Endothelial cell of umbilical vein (primary cell): ENCODE measurements at regions not wholly inside any gene's neighbourhood (a gene's known extent, or its start where the extent isn't known, plus 50 kb on each side); places are given as distances from the start of the nearest gene placed in this dataset.

Experiments
- BruUV-seq: library from RNA; stranded (reverse); fragments of 400-500 nt; replicated peaks from 2 replicates; lab custom pipeline; 2021; lab: Mats Ljungman, UMichigan
- CTCF ChIA-PET: fragments of 300-600, 350-600 bp; sonication (Branson Sonifier 250); formaldehyde crosslinking; loops from one replicate; lab custom pipeline; 2021; ENCODE audit warnings: antibody characterized with exemption, inconsistent platforms; lab: Charles Lee
- POLR2A ChIA-PET: fragments of 300-600, 350-600 bp; sonication (Branson Sonifier 250); formaldehyde crosslinking; loops from one replicate; lab custom pipeline; 2021; ENCODE audit warnings: antibody characterized with exemption, inconsistent platforms; lab: Charles Lee
- DNase-seq: peaks from one replicate; pipeline ENCODE4 v3.0.0-alpha.2; 2011; ENCODE audit warnings: low read depth, low spot score
- FAIRE-seq: peaks from 2 replicates; lab custom pipeline; 2011; peaks lifted over from hg19 to GRCh38; lab: Jason Lieb, UNC
- H2AFZ ChIP-seq: 2 replicates; pipeline ENCODE4 v1.6.0; 2012; ENCODE audit warnings: low read depth, low read length, control low read depth, inconsistent platforms
- H3K27ac ChIP-seq: 2 replicates; pipeline ENCODE4 v1.5.1; 2011; ENCODE audit warnings: low read depth, mild to moderate bottlenecking, control low read depth, low read length, moderate library complexity; ENCODE audit not compliant: insufficient read depth
- H3K27me3 ChIP-seq, 2 experiments: 2 replicates each; pipeline versions ENCODE4 v1.6.0 to v1.6.1; 2011; ENCODE audit warnings: low read length in 2 of 2, mixed read lengths in 1 of 2; ENCODE audit not compliant: control insufficient read depth in 2 of 2, insufficient read depth in 2 of 2
- H3K36me3 ChIP-seq, 2 experiments: 2 replicates in 1 of 2; 3 replicates in 1 of 2; pipeline ENCODE4 v1.5.1; 2011; ENCODE audit warnings: low read length in 2 of 2, mild to moderate bottlenecking in 1 of 2, moderate library complexity in 1 of 2; ENCODE audit not compliant: control insufficient read depth in 2 of 2, insufficient read depth in 2 of 2; ENCODE audit errors: extremely low read depth in 1 of 2
- H3K4me1 ChIP-seq: 3 replicates; pipeline ENCODE4 v1.5.1; 2011; ENCODE audit warnings: mild to moderate bottlenecking, low read length; ENCODE audit not compliant: control insufficient read depth, insufficient read depth; ENCODE audit errors: extremely low read depth
- H3K4me2 ChIP-seq: 2 replicates; pipeline ENCODE4 v1.6.1; 2011; ENCODE audit warnings: low read length, control low read depth, mixed read lengths; ENCODE audit not compliant: insufficient read depth
- H3K4me3 ChIP-seq, 3 experiments: fragments of 200-600 bp in 1 of 3; sonication (generic), shearing (Covaris generic) in 1 of 3; replicated peaks in 1 of 3; 2 replicates each; pipeline ENCODE4 v1.5.1; 2011 to 2016; ENCODE audit warnings: control low read depth in 3 of 3, low read length in 3 of 3, mild to moderate bottlenecking in 2 of 3, inconsistent platforms in 1 of 3, low read depth in 1 of 3, moderate library complexity in 1 of 3; ENCODE audit not compliant: insufficient read depth in 1 of 3
- H3K79me2 ChIP-seq: 2 replicates; pipeline ENCODE4 v1.6.0; 2012; ENCODE audit warnings: low read length, inconsistent platforms; ENCODE audit not compliant: control insufficient read depth, insufficient read depth
- H3K9ac ChIP-seq: replicated peaks from 2 replicates; pipeline ENCODE3; 2011; ENCODE audit warnings: low read length, control low read depth; ENCODE audit not compliant: insufficient read depth; ENCODE audit errors: extremely low read depth
- H3K9me1 ChIP-seq: replicated peaks from 3 replicates; pipeline ENCODE4 v1.6.0; 2011; ENCODE audit warnings: mild to moderate bottlenecking, low read length; ENCODE audit not compliant: control insufficient read depth, insufficient read depth; ENCODE audit errors: extremely low read depth
- H3K9me3 ChIP-seq: replicated peaks from 2 replicates; pipeline ENCODE4 v1.5.1; 2012; ENCODE audit warnings: low read length, inconsistent platforms; ENCODE audit not compliant: control insufficient read depth, insufficient read depth
- H4K20me1 ChIP-seq: replicated peaks from 2 replicates; pipeline ENCODE3; 2011; ENCODE audit warnings: mild to moderate bottlenecking, low read length; ENCODE audit not compliant: control insufficient read depth, insufficient read depth; ENCODE audit errors: extremely low read depth
- EZH2 ChIP-seq: IDR thresholded peaks from 2 replicates; pipeline ENCODE4 v1.6.1; 2012; ENCODE audit warnings: borderline replicate concordance, low read depth, mild to moderate bottlenecking, moderate library complexity, low read length, inconsistent platforms; ENCODE audit not compliant: severe bottlenecking
- FOS ChIP-seq: IDR thresholded peaks from 2 replicates; pipeline ENCODE4 v1.6.1; 2011; ENCODE audit warnings: mild to moderate bottlenecking, low read length, moderate library complexity, borderline replicate concordance; ENCODE audit not compliant: insufficient read depth
- GATA2 ChIP-seq: IDR thresholded peaks from 2 replicates; pipeline ENCODE4 v1.7.0; 2011; ENCODE audit warnings: low read depth, mild to moderate bottlenecking, moderate library complexity, mixed read lengths, low read length; ENCODE audit not compliant: insufficient read length, insufficient read depth
- JUN ChIP-seq: IDR thresholded peaks from 2 replicates; pipeline ENCODE4 v1.6.1; 2011; ENCODE audit warnings: borderline replicate concordance, low read depth; ENCODE audit not compliant: insufficient read length, insufficient read depth
- MYC ChIP-seq: IDR thresholded peaks from one replicate; pipeline ENCODE4 v1.6.1; 2011; ENCODE audit warnings: mild to moderate bottlenecking, low read depth, low read length
- POLR2AphosphoS5 ChIP-seq: IDR thresholded peaks from 2 replicates; pipeline ENCODE4 v1.6.1; 2012; ENCODE audit warnings: low read depth, mild to moderate bottlenecking, control low read depth, low read length, moderate library complexity; ENCODE audit not compliant: insufficient read depth
- dilution Hi-C: fragments of 300-500 bp; cut with MboI; formaldehyde crosslinking; loops from one replicate; pipeline ENCODE4 v1.15.0; 2019; ENCODE audit warnings: low sequenced_read_pairs; ENCODE audit not compliant: extremely low pct_ligation_motif_present
- intact Hi-C: fragments of 100-400 bp; cut with micrococcal nuclease; formaldehyde crosslinking; loops from one replicate; pipeline ENCODE4 v1.10.0; 2022
- TF ChIP-seq, protein P1 (sequence below): IDR thresholded peaks from 2 replicates; pipeline ENCODE4 v1.6.1; 2011; ENCODE audit not compliant: insufficient read depth, insufficient read length

DNA sequence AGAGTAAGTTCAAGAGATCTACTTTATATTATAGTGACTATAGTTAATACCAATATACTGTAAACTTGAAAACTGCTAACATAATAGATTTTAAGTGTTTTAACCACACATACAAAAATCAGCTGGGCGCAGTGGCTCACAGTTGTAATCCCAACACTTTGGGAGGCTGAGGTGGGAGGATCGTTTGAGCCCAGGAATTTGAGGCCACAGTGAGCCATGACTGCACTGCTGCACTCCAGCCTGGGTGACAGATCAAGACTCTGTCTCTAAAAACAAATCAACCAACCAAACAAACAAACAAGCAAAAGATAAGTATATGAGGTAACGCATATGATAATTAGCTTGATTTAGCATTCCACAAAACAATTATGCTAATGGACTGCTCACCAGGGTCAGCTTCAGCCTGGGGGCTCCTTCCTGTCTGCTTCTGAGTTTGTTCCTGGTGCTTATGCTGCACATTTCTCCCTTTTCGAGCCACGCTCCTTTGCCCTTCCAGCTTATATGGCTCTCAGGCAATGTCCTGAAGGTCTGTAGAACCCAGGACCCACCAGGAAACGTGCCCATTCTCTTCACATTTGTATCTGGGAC, 357.6 kb downstream of the EN1 start:
- FAIRE-seq: no peak

DNA sequence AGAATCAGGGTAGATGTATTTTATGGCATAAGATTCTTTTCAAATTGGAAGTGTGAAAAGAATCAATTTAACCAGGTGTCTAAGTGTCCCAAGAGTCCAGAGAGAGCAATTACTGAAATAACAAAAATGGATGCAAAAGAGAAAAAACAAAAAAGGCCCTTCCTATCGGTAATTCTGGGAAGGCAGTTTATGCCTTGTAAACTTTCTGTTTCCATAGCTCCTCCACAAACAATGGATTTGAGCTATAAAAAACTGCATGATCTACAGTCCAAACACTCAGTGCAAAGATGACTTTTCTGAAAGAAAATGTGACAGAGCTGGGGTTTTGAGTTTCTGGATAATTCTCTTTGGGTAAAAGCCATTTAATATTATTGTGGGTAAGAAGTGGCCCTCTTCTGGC, 366.1 kb downstream of the EN1 start:
- CTCF ChIA-PET: no interaction called here
- H3K4me2 ChIP-seq: no peak overlapping the region

More for the DNA sequence above, 357.6 kb downstream of the EN1 start:
- no peaks in the 10 kb centered on the region for H3K79me2 ChIP-seq
- dilution Hi-C loops: no loop called here
- no TSS peak for BruUV-seq
- no peaks in the 10 kb centered on the region for H3K36me3 ChIP-seq
- no peak overlapping the region for H3K4me3 ChIP-seq
- TF ChIP-seq JUN: no peak
- TF ChIP-seq POLR2AphosphoS5: no peak
- TF ChIP-seq MYC: no peak
- TF ChIP-seq FOS: no peak
- no peak for TF ChIP-seq GATA2
- TF ChIP-seq, protein P1, sequence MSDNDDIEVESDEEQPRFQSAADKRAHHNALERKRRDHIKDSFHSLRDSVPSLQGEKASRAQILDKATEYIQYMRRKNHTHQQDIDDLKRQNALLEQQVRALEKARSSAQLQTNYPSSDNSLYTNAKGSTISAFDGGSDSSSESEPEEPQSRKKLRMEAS: no peak
- H3K4me1 ChIP-seq: no peaks in the 10 kb centered on the region
- no peak overlapping the region for H2AFZ ChIP-seq
- no peaks in the 10 kb centered on the region for H3K9me3 ChIP-seq
- intact Hi-C loops: no loop called here
- ChIA-PET POLR2A (no interaction called here), CTCF (interaction anchor here (1.1 kb wide), 1 partner anchor 366 kb away, joined by 3 read pairs; no protein-coding TSS in a partner anchor)
- H3K27ac ChIP-seq: no peak overlapping the region
- DNase-seq: no peak
- no peaks in the 10 kb centered on the region for H3K27me3 ChIP-seq
- H3K9ac ChIP-seq: no peak overlapping the region
- no peak overlapping the region for H3K4me2 ChIP-seq
- H3K9me1 ChIP-seq: no peaks in the 10 kb centered on the region
- H4K20me1 ChIP-seq: no peaks in the 10 kb centered on the region

More for the DNA sequence above, 366.1 kb downstream of the EN1 start:
- Histone ChIP-seq H3K36me3 (no peaks in the 10 kb centered on the region), H3K9ac (no peak overlapping the region), H3K27me3 (no peaks in the 10 kb centered on the region), H3K9me1 (no peaks in the 10 kb centered on the region), H2AFZ (no peak overlapping the region), H4K20me1 (no peaks in the 10 kb centered on the region), H3K4me3 (no peak overlapping the region), H3K4me1 (no peaks in the 10 kb centered on the region), H3K9me3 (no peaks in the 10 kb centered on the region), H3K27ac (no peak overlapping the region), H3K79me2 (no peaks in the 10 kb centered on the region)
- DNase-seq (no peak), FAIRE-seq (no peak)
- intact Hi-C loops (no loop called here), dilution Hi-C loops (no loop called here)
- BruUV-seq: no TSS peak
- TF ChIP-seq GATA2 (no peak), EZH2 (no peak), MYC (no peak), JUN (no peak)
- POLR2A ChIA-PET: no interaction called here
